ENCODE measurements at regions not wholly inside any gene's neighbourhood (a gene's known extent, or its start where the extent isn't known, plus 50 kb on each side); places are given as distances from the start of the nearest gene placed in this dataset.

GRCh38 chr2:118720866-118721265, 126.6 kb downstream of the EN1 start:
- H3K27me3 ChIP-seq (ENCODE audit: control insufficient read depth in 2 of 2, insufficient read depth in 2 of 2, low read length in 2 of 2), result no peaks in the 10 kb centered on the region
- intact Hi-C loops (cut with micrococcal nuclease), result no loop called here
- H3K4me1 Mint-ChIP-seq, result no peaks in the 10 kb centered on the region
- H3K9me3 ChIP-seq (ENCODE audit: control insufficient read depth in 2 of 3, low read length in 3 of 3), result no peaks in the 10 kb centered on the region
- CTCF ChIA-PET, result no interaction called here
- H3K4me3 ChIP-seq (ENCODE audit: low read length), result no peak overlapping the region
- no peaks in the 10 kb centered on the region for H3K36me3 Mint-ChIP-seq
- no peak overlapping the region for H3K27ac ChIP-seq (ENCODE audit: low read depth, low read length)
- no peaks in the 10 kb centered on the region for H3K36me3 ChIP-seq (ENCODE audit: control insufficient read depth in 2 of 3, insufficient read depth in 3 of 3, low read length in 3 of 3)
- peaks cover 0 to 4% (median 0%) of the 10 kb centered on the region in 11 donors for H3K9me3 Mint-ChIP-seq
- H3K27me3 Mint-ChIP-seq, result peaks cover 0 to 40% (median 12%) of the 10 kb centered on the region in 5 donors
- no peak overlapping the region for H3K4me3 Mint-ChIP-seq
- ATAC-seq (no peak), DNase-seq (no peak)
- no peaks in the 10 kb centered on the region for H3K4me1 ChIP-seq (ENCODE audit: control insufficient read depth in 2 of 2, insufficient read depth in 2 of 2, low read length in 2 of 2)
- H3K27ac Mint-ChIP-seq, result no peak overlapping the region
- POLR2A ChIA-PET, result no interaction called here

- ChIA-PET POLR2A (no interaction called here), CTCF (no interaction called here)
- DNase-seq (no peak), ATAC-seq (no peak)
- Histone ChIP-seq H3K36me3 (ENCODE audit: control insufficient read depth in 2 of 3, insufficient read depth in 3 of 3, low read length in 3 of 3) (no peaks in the 10 kb centered on the region), H3K4me1 (ENCODE audit: control insufficient read depth in 2 of 2, insufficient read depth in 2 of 2, low read length in 2 of 2) (no peaks in the 10 kb centered on the region), H3K9me3 (ENCODE audit: control insufficient read depth in 2 of 3, low read length in 3 of 3) (no peaks in the 10 kb centered on the region), H3K4me3 (ENCODE audit: low read length) (no peak overlapping the region), H3K27ac (ENCODE audit: low read depth, low read length) (no peak overlapping the region), H3K27me3 (ENCODE audit: control insufficient read depth in 2 of 2, insufficient read depth in 2 of 2, low read length in 2 of 2) (no peaks in the 10 kb centered on the region)
- Mint-ChIP-seq H3K27me3 (peaks cover 0 to 35% (median 7%) of the 10 kb centered on the region in 5 donors), H3K4me1 (no peaks in the 10 kb centered on the region), H3K36me3 (no peaks in the 10 kb centered on the region), H3K4me3 (no peak overlapping the region), H3K9me3 (peaks cover 0 to 4% (median 0%) of the 10 kb centered on the region in 11 donors), H3K27ac (no peak overlapping the region)
- intact Hi-C loops (cut with micrococcal nuclease), result no loop called here
Measured at GRCh38 chr2:118718921-118719320, 128.5 kb downstream of the EN1 start.

GRCh38 chr2:118716102-118716501, 131.3 kb downstream of the EN1 start:
- intact Hi-C loops (cut with micrococcal nuclease), result no loop called here
- Histone ChIP-seq H3K4me1 (ENCODE audit: control insufficient read depth in 2 of 2, insufficient read depth in 2 of 2, low read length in 2 of 2) (no peaks in the 10 kb centered on the region), H3K27ac (ENCODE audit: low read depth, low read length) (no peak overlapping the region), H3K36me3 (ENCODE audit: control insufficient read depth in 2 of 3, insufficient read depth in 3 of 3, low read length in 3 of 3) (no peaks in the 10 kb centered on the region), H3K27me3 (ENCODE audit: control insufficient read depth in 2 of 2, insufficient read depth in 2 of 2, low read length in 2 of 2) (no peaks in the 10 kb centered on the region), H3K4me3 (ENCODE audit: low read length) (no peak overlapping the region), H3K9me3 (ENCODE audit: control insufficient read depth in 2 of 3, low read length in 3 of 3) (no peaks in the 10 kb centered on the region)
- no peak overlapping the region for H3K4me3 Mint-ChIP-seq
- peaks cover 0 to 10% (median 0%) of the 10 kb centered on the region in 11 donors for H3K9me3 Mint-ChIP-seq
- ChIA-PET POLR2A (no interaction called here), CTCF (no interaction called here)
- H3K4me1 Mint-ChIP-seq, result no peaks in the 10 kb centered on the region
- H3K36me3 Mint-ChIP-seq, result no peaks in the 10 kb centered on the region
- H3K27me3 Mint-ChIP-seq, result peaks cover 0 to 27% (median 0%) of the 10 kb centered on the region in 5 donors
- H3K27ac Mint-ChIP-seq, result no peak overlapping the region
- DNase-seq (no peak), ATAC-seq (no peak)

GRCh38 chr2:118714118-118714517, 133.3 kb downstream of the EN1 start:
- ATAC-seq, result no peak
- H3K27ac Mint-ChIP-seq, result no peak overlapping the region
- peaks cover 0 to 28% (median 5%) of the 10 kb centered on the region in 5 donors for H3K27me3 Mint-ChIP-seq
- DNase-seq, result no peak
- Histone ChIP-seq H3K4me1 (ENCODE audit: control insufficient read depth in 2 of 2, insufficient read depth in 2 of 2, low read length in 2 of 2) (no peaks in the 10 kb centered on the region), H3K27me3 (ENCODE audit: control insufficient read depth in 2 of 2, insufficient read depth in 2 of 2, low read length in 2 of 2) (no peaks in the 10 kb centered on the region), H3K27ac (ENCODE audit: low read depth, low read length) (no peak overlapping the region), H3K9me3 (ENCODE audit: control insufficient read depth in 2 of 3, low read length in 3 of 3) (no peaks in the 10 kb centered on the region), H3K36me3 (ENCODE audit: control insufficient read depth in 2 of 3, insufficient read depth in 3 of 3, low read length in 3 of 3) (no peaks in the 10 kb centered on the region), H3K4me3 (ENCODE audit: low read length) (no peak overlapping the region)
- POLR2A ChIA-PET, result no interaction called here
- intact Hi-C loops (cut with micrococcal nuclease), result no loop called here
- H3K4me3 Mint-ChIP-seq, result no peak overlapping the region
- CTCF ChIA-PET, result no interaction called here
- H3K9me3 Mint-ChIP-seq, result peaks cover 0 to 13% (median 0%) of the 10 kb centered on the region in 11 donors
- H3K4me1 Mint-ChIP-seq, result no peaks in the 10 kb centered on the region
- H3K36me3 Mint-ChIP-seq, result no peaks in the 10 kb centered on the region

- POLR2A ChIA-PET, result no interaction called here
Measured at GRCh38 chr2:118711603-118712002, 135.8 kb downstream of the EN1 start.

GRCh38 chr2:118710481-118710880, 137.0 kb downstream of the EN1 start:
- Mint-ChIP-seq H3K27ac (no peak overlapping the region), H3K9me3 (peaks cover 0 to 9% (median 0%) of the 10 kb centered on the region in 11 donors), H3K27me3 (peaks cover 0 to 35% (median 15%) of the 10 kb centered on the region in 5 donors), H3K4me3 (no peak overlapping the region), H3K4me1 (no peaks in the 10 kb centered on the region), H3K36me3 (no peaks in the 10 kb centered on the region)
- Histone ChIP-seq H3K4me3 (ENCODE audit: low read length) (no peak overlapping the region), H3K4me1 (ENCODE audit: control insufficient read depth in 2 of 2, insufficient read depth in 2 of 2, low read length in 2 of 2) (no peaks in the 10 kb centered on the region), H3K9me3 (ENCODE audit: control insufficient read depth in 2 of 3, low read length in 3 of 3) (no peaks in the 10 kb centered on the region), H3K27me3 (ENCODE audit: control insufficient read depth in 2 of 2, insufficient read depth in 2 of 2, low read length in 2 of 2) (no peaks in the 10 kb centered on the region), H3K36me3 (ENCODE audit: control insufficient read depth in 2 of 3, insufficient read depth in 3 of 3, low read length in 3 of 3) (no peaks in the 10 kb centered on the region), H3K27ac (ENCODE audit: low read depth, low read length) (no peak overlapping the region)
- DNase-seq (no peak), ATAC-seq (no peak)
- ChIA-PET POLR2A (no interaction called here), CTCF (no interaction called here)
- intact Hi-C loops (cut with micrococcal nuclease), result no loop called here

More at GRCh38 chr2:118711603-118712002, 135.8 kb downstream of the EN1 start:
- CTCF ChIA-PET, result no interaction called here
- no peaks in the 10 kb centered on the region for H3K36me3 ChIP-seq (ENCODE audit: control insufficient read depth in 2 of 3, insufficient read depth in 3 of 3, low read length in 3 of 3)
- no peak overlapping the region for H3K27ac ChIP-seq (ENCODE audit: low read depth, low read length)
- no peaks in the 10 kb centered on the region for H3K4me1 Mint-ChIP-seq
- ATAC-seq (no peak), DNase-seq (no peak)
- no peaks in the 10 kb centered on the region for H3K9me3 ChIP-seq (ENCODE audit: control insufficient read depth in 2 of 3, low read length in 3 of 3)
- H3K4me3 Mint-ChIP-seq, result no peak overlapping the region
- H3K27ac Mint-ChIP-seq, result no peak overlapping the region
- no peaks in the 10 kb centered on the region for H3K27me3 ChIP-seq (ENCODE audit: control insufficient read depth in 2 of 2, insufficient read depth in 2 of 2, low read length in 2 of 2)
- H3K9me3 Mint-ChIP-seq, result peaks cover 0 to 9% (median 0%) of the 10 kb centered on the region in 11 donors
- intact Hi-C loops (cut with micrococcal nuclease), result no loop called here
- no peaks in the 10 kb centered on the region for H3K36me3 Mint-ChIP-seq
- no peak overlapping the region for H3K4me3 ChIP-seq (ENCODE audit: low read length)
- H3K4me1 ChIP-seq (ENCODE audit: control insufficient read depth in 2 of 2, insufficient read depth in 2 of 2, low read length in 2 of 2), result no peaks in the 10 kb centered on the region
- H3K27me3 Mint-ChIP-seq, result peaks cover 0 to 24% (median 5%) of the 10 kb centered on the region in 5 donors

GRCh38 chr2:118709786-118710185, 137.7 kb downstream of the EN1 start:
- Mint-ChIP-seq H3K4me3 (no peak overlapping the region), H3K36me3 (no peaks in the 10 kb centered on the region), H3K27me3 (peaks cover 0 to 41% (median 18%) of the 10 kb centered on the region in 5 donors), H3K27ac (no peak overlapping the region), H3K9me3 (peaks cover 0 to 9% (median 0%) of the 10 kb centered on the region in 11 donors), H3K4me1 (no peaks in the 10 kb centered on the region)
- no peak overlapping the region for H3K27ac ChIP-seq (ENCODE audit: low read depth, low read length)
- H3K4me3 ChIP-seq (ENCODE audit: low read length), result no peak overlapping the region
- DNase-seq (no peak), ATAC-seq (no peak)
- H3K9me3 ChIP-seq (ENCODE audit: control insufficient read depth in 2 of 3, low read length in 3 of 3), result no peaks in the 10 kb centered on the region
- no peaks in the 10 kb centered on the region for H3K27me3 ChIP-seq (ENCODE audit: control insufficient read depth in 2 of 2, insufficient read depth in 2 of 2, low read length in 2 of 2)
- no peaks in the 10 kb centered on the region for H3K4me1 ChIP-seq (ENCODE audit: control insufficient read depth in 2 of 2, insufficient read depth in 2 of 2, low read length in 2 of 2)
- intact Hi-C loops (cut with micrococcal nuclease), result no loop called here
- ChIA-PET POLR2A (no interaction called here), CTCF (no interaction called here)
- no peaks in the 10 kb centered on the region for H3K36me3 ChIP-seq (ENCODE audit: control insufficient read depth in 2 of 3, insufficient read depth in 3 of 3, low read length in 3 of 3)

Data from naive thymus-derived CD4-positive, alpha-beta T cell (primary cell).